ENCODE measurements at regions not wholly inside any gene's neighbourhood (a gene's known extent, or its start where the extent isn't known, plus 50 kb on each side); places are given as distances from the start of the nearest gene placed in this dataset.

DNA sequence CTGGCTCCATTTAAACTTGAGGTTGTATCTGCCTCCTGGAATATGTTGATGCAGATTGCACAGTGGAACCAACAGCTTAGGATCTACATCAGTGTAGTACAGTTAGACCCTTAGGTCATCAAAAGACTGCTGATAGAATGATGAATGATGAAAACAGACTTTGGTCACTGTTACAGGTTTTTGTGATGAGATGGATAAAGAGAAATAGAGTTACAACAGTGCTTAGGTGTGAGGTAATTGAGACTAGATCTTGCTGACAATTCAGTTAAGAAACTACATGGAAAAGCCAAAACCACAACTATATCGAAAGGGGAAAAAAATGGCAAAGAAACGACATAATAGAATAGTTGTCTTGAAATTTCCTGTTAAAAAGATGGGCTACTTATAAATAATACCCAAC is 145.7 kb upstream of the LMNTD1 start:
- Histone ChIP-seq H3K4me2 (ENCODE audit: low read length) (no peak overlapping the region), H4K20me1 (ENCODE audit: insufficient read depth, low read length) (no peaks in the 10 kb centered on the region), H3K27ac (ENCODE audit: low read depth, low read length, poor library complexity, severe bottlenecking) (no peak overlapping the region), H3K9me3 (ENCODE audit: low read length) (no peaks in the 10 kb centered on the region), H3K9me2 (ENCODE audit: insufficient read depth, low read length) (no peaks in the 10 kb centered on the region), H3K36me3 (ENCODE audit: insufficient read depth, low read length) (no peaks in the 10 kb centered on the region), H2AFZ (ENCODE audit: low read length) (no peak overlapping the region), H3K4me3 (ENCODE audit: low read depth, low read length, poor library complexity, severe bottlenecking) (no peak overlapping the region), H3K79me2 (ENCODE audit: insufficient read depth, low read depth, low read length) (no peaks in the 10 kb centered on the region), H3K4me1 (ENCODE audit: insufficient read depth, low read length, poor library complexity, severe bottlenecking) (no peaks in the 10 kb centered on the region)
- CTCF ChIA-PET (ENCODE audit: unreplicated experiment), result no interaction called here
- intact Hi-C loops (cut with micrococcal nuclease; ENCODE audit: unreplicated experiment), result no loop called here
- BruUV-seq (replicated peaks), result no TSS peak
- TF ChIP-seq EZH2phosphoT487 (IDR thresholded peaks at IDR 0.05; ENCODE audit: borderline replicate concordance, low read depth, low read length), result no peak
- TF ChIP-seq, protein P1, sequence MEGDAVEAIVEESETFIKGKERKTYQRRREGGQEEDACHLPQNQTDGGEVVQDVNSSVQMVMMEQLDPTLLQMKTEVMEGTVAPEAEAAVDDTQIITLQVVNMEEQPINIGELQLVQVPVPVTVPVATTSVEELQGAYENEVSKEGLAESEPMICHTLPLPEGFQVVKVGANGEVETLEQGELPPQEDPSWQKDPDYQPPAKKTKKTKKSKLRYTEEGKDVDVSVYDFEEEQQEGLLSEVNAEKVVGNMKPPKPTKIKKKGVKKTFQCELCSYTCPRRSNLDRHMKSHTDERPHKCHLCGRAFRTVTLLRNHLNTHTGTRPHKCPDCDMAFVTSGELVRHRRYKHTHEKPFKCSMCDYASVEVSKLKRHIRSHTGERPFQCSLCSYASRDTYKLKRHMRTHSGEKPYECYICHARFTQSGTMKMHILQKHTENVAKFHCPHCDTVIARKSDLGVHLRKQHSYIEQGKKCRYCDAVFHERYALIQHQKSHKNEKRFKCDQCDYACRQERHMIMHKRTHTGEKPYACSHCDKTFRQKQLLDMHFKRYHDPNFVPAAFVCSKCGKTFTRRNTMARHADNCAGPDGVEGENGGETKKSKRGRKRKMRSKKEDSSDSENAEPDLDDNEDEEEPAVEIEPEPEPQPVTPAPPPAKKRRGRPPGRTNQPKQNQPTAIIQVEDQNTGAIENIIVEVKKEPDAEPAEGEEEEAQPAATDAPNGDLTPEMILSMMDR (conservative IDR thresholded peaks at IDR 0.05; ENCODE audit: low read length), result no peak
- DNase-seq (ENCODE audit: low spot score), result no peak
- POLR2A ChIA-PET, result interaction anchor here (0.6 kb wide), 1 partner anchor 13 kb away, joined by 5 read pairs; no protein-coding TSS in a partner anchor

DNA sequence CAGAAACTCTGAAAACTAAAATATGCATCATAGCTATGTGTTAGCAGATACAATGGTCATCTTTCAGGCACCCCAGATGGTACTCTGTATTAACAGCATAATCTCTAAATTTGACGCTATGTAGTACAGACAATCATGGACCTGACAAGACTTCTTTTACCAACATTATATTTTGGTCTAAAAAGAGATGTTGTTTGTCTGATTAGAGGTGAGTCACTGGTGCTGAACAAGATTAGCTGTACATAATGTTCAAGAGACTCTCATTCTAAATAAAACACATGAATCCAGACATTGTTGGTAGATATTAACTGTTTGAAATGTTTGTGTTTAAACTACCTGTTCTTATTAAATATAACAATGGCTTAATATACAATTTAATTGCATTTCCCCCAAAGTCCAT is 146.4 kb upstream of the LMNTD1 start:
- Histone ChIP-seq H3K9me2 (ENCODE audit: insufficient read depth, low read length) (no peaks in the 10 kb centered on the region), H3K4me1 (ENCODE audit: insufficient read depth, low read length, poor library complexity, severe bottlenecking) (no peaks in the 10 kb centered on the region), H3K27ac (ENCODE audit: low read depth, low read length, poor library complexity, severe bottlenecking) (no peak overlapping the region), H3K4me2 (ENCODE audit: low read length) (no peak overlapping the region), H3K36me3 (ENCODE audit: insufficient read depth, low read length) (no peaks in the 10 kb centered on the region), H3K9me3 (ENCODE audit: low read length) (no peaks in the 10 kb centered on the region), H3K4me3 (ENCODE audit: low read depth, low read length, poor library complexity, severe bottlenecking) (no peak overlapping the region), H3K79me2 (ENCODE audit: insufficient read depth, low read depth, low read length) (no peaks in the 10 kb centered on the region), H2AFZ (ENCODE audit: low read length) (no peak overlapping the region), H4K20me1 (ENCODE audit: insufficient read depth, low read length) (no peaks in the 10 kb centered on the region)
- intact Hi-C loops (cut with micrococcal nuclease; ENCODE audit: unreplicated experiment), result no loop called here
- no peak for DNase-seq (ENCODE audit: low spot score)
- no TSS peak for BruUV-seq (replicated peaks)
- ChIA-PET POLR2A (interaction anchor here (0.6 kb wide), 1 partner anchor 13 kb away, joined by 5 read pairs; no protein-coding TSS in a partner anchor), CTCF (ENCODE audit: unreplicated experiment) (no interaction called here)
- TF ChIP-seq EZH2phosphoT487 (IDR thresholded peaks at IDR 0.05; ENCODE audit: borderline replicate concordance, low read depth, low read length), result no peak
- TF ChIP-seq, protein P1 (conservative IDR thresholded peaks at IDR 0.05; ENCODE audit: low read length), result no peak

DNA sequence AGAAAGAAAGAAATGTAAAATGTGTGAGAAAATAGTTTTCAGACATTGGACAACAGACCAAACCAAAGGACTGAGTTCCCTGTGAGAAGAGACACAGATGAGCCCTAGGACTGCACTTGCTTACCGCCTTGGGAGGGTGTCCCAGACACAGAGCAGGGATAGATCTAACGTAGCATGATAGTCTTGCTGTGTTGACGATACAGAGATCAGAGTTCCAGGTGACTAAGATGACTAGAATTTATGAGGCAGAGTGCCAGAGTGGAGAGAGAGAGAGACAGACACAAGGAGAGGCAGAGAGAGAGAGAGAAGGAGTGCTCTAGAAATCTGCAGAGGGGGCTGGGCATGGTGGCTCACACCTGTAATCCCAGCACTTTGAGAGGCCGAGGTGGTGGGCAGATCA is 148.2 kb upstream of the LMNTD1 start:
- ChIA-PET CTCF (ENCODE audit: unreplicated experiment) (no interaction called here), POLR2A (no interaction called here)
- Histone ChIP-seq H3K4me2 (ENCODE audit: low read length) (no peak overlapping the region), H3K9me2 (ENCODE audit: insufficient read depth, low read length) (no peaks in the 10 kb centered on the region), H3K27ac (ENCODE audit: low read depth, low read length, poor library complexity, severe bottlenecking) (no peak overlapping the region), H3K9me3 (ENCODE audit: low read length) (no peaks in the 10 kb centered on the region), H3K36me3 (ENCODE audit: insufficient read depth, low read length) (no peaks in the 10 kb centered on the region), H4K20me1 (ENCODE audit: insufficient read depth, low read length) (no peaks in the 10 kb centered on the region), H3K79me2 (ENCODE audit: insufficient read depth, low read depth, low read length) (no peaks in the 10 kb centered on the region), H3K4me1 (ENCODE audit: insufficient read depth, low read length, poor library complexity, severe bottlenecking) (no peaks in the 10 kb centered on the region), H3K4me3 (ENCODE audit: low read depth, low read length, poor library complexity, severe bottlenecking) (no peak overlapping the region), H2AFZ (ENCODE audit: low read length) (no peak overlapping the region)
- BruUV-seq (replicated peaks), result no TSS peak
- intact Hi-C loops (cut with micrococcal nuclease; ENCODE audit: unreplicated experiment), result no loop called here
- no peak for TF ChIP-seq EZH2phosphoT487 (IDR thresholded peaks at IDR 0.05; ENCODE audit: borderline replicate concordance, low read depth, low read length)
- TF ChIP-seq, protein P1 (conservative IDR thresholded peaks at IDR 0.05; ENCODE audit: low read length), result no peak
- DNase-seq (ENCODE audit: low spot score), result no peak
